Stimulated activated effector memory CD8-positive, alpha-beta T cell treated with anti-CD3 and anti-CD28 coated beads, Interleukin-12 subunit alpha, Interleukin-12 subunit beta, amount 100 ng/mL, for 72 hours (primary cell): ENCODE measurements at regions not wholly inside any gene's neighbourhood (a gene's known extent, or its start where the extent isn't known, plus 50 kb on each side); places are given as distances from the start of the nearest gene placed in this dataset.

Experiments used
- ATAC-seq: fragments of 150-1000 bp; cut with Tn5 transposase; 2 replicates; pipeline ENCODE4 v1.10.0; 2021
- DNase-seq, 2 donors: peaks; one replicate each; pipeline ENCODE4 v3.0.0; 2021 to 2022; ENCODE audit warnings: low spot score in 2 of 2
- H3K27ac Mint-ChIP-seq: one replicate; pipeline ENCODE4 v1.8.0; 2022; ENCODE audit warnings: mild to moderate bottlenecking, mixed read lengths
- H3K36me3 Mint-ChIP-seq: one replicate; pipeline ENCODE4 v1.8.0; 2022; ENCODE audit warnings: mild to moderate bottlenecking, mixed read lengths
- H3K4me1 Mint-ChIP-seq: one replicate; pipeline ENCODE4 v1.8.0; 2022; ENCODE audit warnings: mixed read lengths
- H3K4me3 Mint-ChIP-seq: one replicate; pipeline ENCODE4 v1.8.0; 2022; ENCODE audit warnings: mild to moderate bottlenecking, mixed read lengths
- H3K9me3 Mint-ChIP-seq: one replicate; pipeline ENCODE4 v1.8.0; 2022; ENCODE audit warnings: mixed read lengths

GRCh38 chr5:23402585-23402984, 104.8 kb upstream of the PRDM9 start:
- peaks cover 4% of the 10 kb centered on the region for H3K36me3 Mint-ChIP-seq
- H3K27ac Mint-ChIP-seq: no peak overlapping the region
- H3K4me3 Mint-ChIP-seq: no peak overlapping the region
- ATAC-seq (no peak), DNase-seq (no peak)
- H3K4me1 Mint-ChIP-seq: no peaks in the 10 kb centered on the region
- H3K9me3 Mint-ChIP-seq: peaks cover 24% of the 10 kb centered on the region

GRCh38 chr5:23400951-23401350, 106.5 kb upstream of the PRDM9 start:
- Mint-ChIP-seq H3K9me3 (peaks cover 27% of the 10 kb centered on the region), H3K36me3 (no peaks in the 10 kb centered on the region), H3K4me3 (no peak overlapping the region), H3K27ac (no peak overlapping the region), H3K4me1 (no peaks in the 10 kb centered on the region)
- DNase-seq (no peak), ATAC-seq (no peak)

GRCh38 chr5:23396346-23396745, 111.1 kb upstream of the PRDM9 start:
- Mint-ChIP-seq H3K4me3 (no peak overlapping the region), H3K9me3 (peaks cover 13% of the 10 kb centered on the region), H3K27ac (no peak overlapping the region), H3K36me3 (no peaks in the 10 kb centered on the region), H3K4me1 (no peaks in the 10 kb centered on the region)
- DNase-seq (no peak), ATAC-seq (no peak)

GRCh38 chr5:23389291-23390101, 117.9 kb upstream of the PRDM9 start:
- no peak for DNase-seq
- peaks cover 21% of the 10 kb centered on the region for H3K9me3 Mint-ChIP-seq
- ATAC-seq: no peak
- H3K4me3 Mint-ChIP-seq: no peak overlapping the region
- peaks cover 6% of the 10 kb centered on the region for H3K36me3 Mint-ChIP-seq
- no peaks in the 10 kb centered on the region for H3K4me1 Mint-ChIP-seq
- H3K27ac Mint-ChIP-seq: no peak overlapping the region

GRCh38 chr5:23385036-23385435, 122.4 kb upstream of the PRDM9 start:
- ATAC-seq: no peak
- DNase-seq: no peak
- Mint-ChIP-seq H3K4me1 (no peaks in the 10 kb centered on the region), H3K4me3 (no peak overlapping the region), H3K27ac (no peak overlapping the region), H3K9me3 (peaks cover 36% of the 10 kb centered on the region), H3K36me3 (no peaks in the 10 kb centered on the region)

GRCh38 chr5:23372177-23372576, 135.2 kb upstream of the PRDM9 start:
- DNase-seq: no peak
- ATAC-seq: no peak
- Mint-ChIP-seq H3K9me3 (peaks cover 17% of the 10 kb centered on the region), H3K36me3 (no peaks in the 10 kb centered on the region), H3K4me1 (no peaks in the 10 kb centered on the region), H3K4me3 (no peak overlapping the region), H3K27ac (no peak overlapping the region)

GRCh38 chr5:23368393-23368792, 139.0 kb upstream of the PRDM9 start:
- ATAC-seq (no peak), DNase-seq (no peak)
- Mint-ChIP-seq H3K4me1 (no peaks in the 10 kb centered on the region), H3K9me3 (peaks cover 13% of the 10 kb centered on the region), H3K27ac (no peak overlapping the region), H3K36me3 (no peaks in the 10 kb centered on the region), H3K4me3 (no peak overlapping the region)

- Mint-ChIP-seq H3K4me1 (no peaks in the 10 kb centered on the region), H3K4me3 (no peak overlapping the region), H3K27ac (no peak overlapping the region), H3K9me3 (peaks cover 13% of the 10 kb centered on the region), H3K36me3 (no peaks in the 10 kb centered on the region)
- ATAC-seq (no peak), DNase-seq (no peak)
Observed at GRCh38 chr5:23367874-23368273, 139.5 kb upstream of the PRDM9 start.

- no peak for DNase-seq
- no peak overlapping the region for H3K27ac Mint-ChIP-seq
- no peak overlapping the region for H3K4me3 Mint-ChIP-seq
- no peaks in the 10 kb centered on the region for H3K4me1 Mint-ChIP-seq
- H3K36me3 Mint-ChIP-seq: no peaks in the 10 kb centered on the region
- ATAC-seq: no peak
- H3K9me3 Mint-ChIP-seq: peaks cover 10% of the 10 kb centered on the region
Observed at GRCh38 chr5:23353286-23353685, 154.1 kb upstream of the PRDM9 start.

- no peak overlapping the region for H3K27ac Mint-ChIP-seq
- no peak for DNase-seq
- no peak overlapping the region for H3K4me3 Mint-ChIP-seq
- H3K9me3 Mint-ChIP-seq: peaks cover 14% of the 10 kb centered on the region
- H3K4me1 Mint-ChIP-seq: no peaks in the 10 kb centered on the region
- no peak for ATAC-seq
- no peaks in the 10 kb centered on the region for H3K36me3 Mint-ChIP-seq
Observed at GRCh38 chr5:23352446-23352845, 155.0 kb upstream of the PRDM9 start.

GRCh38 chr5:23343121-23343520, 164.3 kb upstream of the PRDM9 start:
- Mint-ChIP-seq H3K4me1 (no peaks in the 10 kb centered on the region), H3K9me3 (peaks cover 18% of the 10 kb centered on the region), H3K36me3 (no peaks in the 10 kb centered on the region), H3K27ac (no peak overlapping the region), H3K4me3 (no peak overlapping the region)
- DNase-seq (no peak), ATAC-seq (no peak)

GRCh38 chr5:23332650-23333251, 174.7 kb upstream of the PRDM9 start:
- Mint-ChIP-seq H3K27ac (no peak overlapping the region), H3K4me3 (no peak overlapping the region), H3K4me1 (no peaks in the 10 kb centered on the region)

GRCh38 chr5:23330726-23331125, 176.7 kb upstream of the PRDM9 start:
- Mint-ChIP-seq H3K4me1 (no peaks in the 10 kb centered on the region), H3K4me3 (no peak overlapping the region), H3K27ac (no peak overlapping the region), H3K9me3 (peaks cover 11% of the 10 kb centered on the region), H3K36me3 (no peaks in the 10 kb centered on the region)
- ATAC-seq: no peak
- no peak for DNase-seq

More at GRCh38 chr5:23332650-23333251, 174.7 kb upstream of the PRDM9 start:
- no peak for DNase-seq
- ATAC-seq: no peak
- Mint-ChIP-seq H3K36me3 (no peaks in the 10 kb centered on the region), H3K9me3 (peaks cover 13% of the 10 kb centered on the region)

- H3K4me3 Mint-ChIP-seq: no peak overlapping the region
- peaks cover 25% of the 10 kb centered on the region for H3K9me3 Mint-ChIP-seq
- ATAC-seq: no peak
- no peaks in the 10 kb centered on the region for H3K36me3 Mint-ChIP-seq
- no peak for DNase-seq
- no peaks in the 10 kb centered on the region for H3K4me1 Mint-ChIP-seq
- no peak overlapping the region for H3K27ac Mint-ChIP-seq
Observed at GRCh38 chr5:23319901-23320300, 187.5 kb upstream of the PRDM9 start.

GRCh38 chr5:23318960-23319359, 188.4 kb upstream of the PRDM9 start:
- Mint-ChIP-seq H3K36me3 (no peaks in the 10 kb centered on the region), H3K27ac (no peak overlapping the region), H3K4me1 (no peaks in the 10 kb centered on the region), H3K4me3 (no peak overlapping the region), H3K9me3 (peaks cover 20% of the 10 kb centered on the region)
- DNase-seq: no peak
- no peak for ATAC-seq

GRCh38 chr5:23318166-23318565, 189.2 kb upstream of the PRDM9 start:
- Mint-ChIP-seq H3K36me3 (no peaks in the 10 kb centered on the region), H3K27ac (no peak overlapping the region), H3K4me1 (no peaks in the 10 kb centered on the region), H3K9me3 (peaks cover 16% of the 10 kb centered on the region), H3K4me3 (no peak overlapping the region)
- ATAC-seq (no peak), DNase-seq (no peak)
